HG03159 (cell line): ENCODE measurements at regions not wholly inside any gene's neighbourhood (a gene's known extent, or its start where the extent isn't known, plus 50 kb on each side); places are given as distances from the start of the nearest gene placed in this dataset.
A peak's percentile ranks its signal among the peaks of the same experiment; 100 is the strongest.

Source experiments
- ATAC-seq: cut with Tn5 transposase; IDR thresholded peaks from one replicate; pipeline ENCODE4 v1.9.1; 2021; ENCODE audit warnings: mild to moderate bottlenecking, moderate library complexity; ENCODE audit not compliant: unreplicated experiment

- ATAC-seq: no peak
These were observed 102.4 kb downstream of the EFNB2 start for GRCh38 chr13:106433066-106433465.

DNA sequence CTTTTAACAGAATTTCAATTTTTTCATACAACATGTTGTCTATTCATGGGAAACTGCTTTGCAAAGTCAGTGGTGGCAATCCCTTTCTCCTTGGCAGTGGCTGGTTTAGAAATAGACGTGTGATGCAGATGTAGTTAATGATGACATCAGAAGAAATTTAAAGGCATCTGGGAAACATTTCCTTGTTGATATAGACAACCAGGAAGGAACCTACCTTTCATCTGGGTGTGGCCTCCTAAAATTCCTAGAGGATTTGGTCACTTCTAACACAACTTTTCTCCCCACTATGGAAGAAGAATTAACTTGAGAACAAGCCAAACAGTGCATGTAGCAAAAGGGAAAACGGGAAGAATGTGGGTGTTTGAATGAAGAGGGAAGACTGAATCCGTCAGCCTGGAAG, 102.8 kb downstream of the EFNB2 start:
- ATAC-seq: no peak

DNA sequence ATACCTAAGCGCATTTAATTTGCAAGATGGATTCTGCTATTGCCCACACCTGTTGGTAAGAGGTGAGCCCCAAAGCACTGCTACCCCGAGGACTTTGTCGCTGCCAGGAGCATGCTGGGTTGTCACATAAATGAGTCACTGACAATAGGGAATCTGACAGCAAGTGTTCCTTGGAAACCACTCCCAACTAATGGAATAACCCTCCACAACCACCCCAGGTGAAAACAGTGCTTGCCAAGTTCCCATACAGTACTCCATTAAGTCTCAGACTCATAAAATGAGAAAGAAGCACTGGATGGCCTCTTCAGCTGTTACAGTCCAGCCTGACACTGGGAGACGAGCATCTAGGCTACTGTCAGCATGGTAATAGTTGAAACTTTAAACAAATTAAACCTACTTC, 108.6 kb downstream of the EFNB2 start:
- no peak for ATAC-seq

- no peak for ATAC-seq
These were observed 109.8 kb downstream of the EFNB2 start for GRCh38 chr13:106425661-106426060.

GRCh38 chr13:106424805-106425204, 110.7 kb downstream of the EFNB2 start:
- ATAC-seq: no peak

- peak; percentile 56 for ATAC-seq
These were observed 111.9 kb downstream of the EFNB2 start for GRCh38 chr13:106423530-106423929.

DNA sequence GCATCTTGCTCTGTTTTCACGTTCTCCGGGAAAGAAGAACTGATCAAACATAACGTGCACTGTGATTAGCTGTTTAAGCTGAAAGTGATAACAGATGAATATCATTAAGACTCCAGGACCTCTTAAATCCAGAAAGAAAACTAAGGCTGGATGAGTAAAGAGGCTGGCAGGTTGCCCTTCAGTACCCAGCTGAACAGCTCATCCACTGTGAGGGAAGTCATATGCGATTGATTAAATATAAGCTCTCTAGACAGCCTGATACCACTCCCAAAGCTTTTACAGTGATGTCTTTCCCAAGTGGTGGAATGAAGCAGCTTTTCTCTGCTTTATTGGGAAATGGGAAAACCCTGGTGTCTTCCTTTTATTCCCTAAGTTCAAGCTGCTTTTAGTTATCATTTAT, 116.9 kb downstream of the EFNB2 start:
- ATAC-seq: no peak

GRCh38 chr13:106417467-106418110, 117.9 kb downstream of the EFNB2 start:
- ATAC-seq: no peak

GRCh38 chr13:106416645-106417044, 118.8 kb downstream of the EFNB2 start:
- no peak for ATAC-seq

DNA sequence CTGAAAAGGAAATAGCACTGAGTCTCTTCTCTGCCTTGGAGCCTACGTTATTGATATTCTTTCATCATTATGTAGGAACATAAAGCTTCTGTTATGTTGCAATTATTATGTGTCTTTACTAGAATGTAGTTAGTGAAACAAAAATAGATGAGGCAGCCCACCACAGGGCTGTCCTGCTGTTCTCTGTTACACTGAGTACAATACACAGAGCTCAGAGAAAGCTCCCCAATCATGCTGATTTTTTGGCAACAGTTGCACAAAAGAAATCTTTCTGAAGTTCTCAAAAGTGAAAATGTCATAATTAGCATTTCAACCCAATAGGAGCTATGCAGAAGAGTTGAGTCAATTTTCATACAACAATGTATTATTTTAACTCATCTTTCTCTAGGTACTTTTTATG, 119.5 kb downstream of the EFNB2 start:
- no peak for ATAC-seq

DNA sequence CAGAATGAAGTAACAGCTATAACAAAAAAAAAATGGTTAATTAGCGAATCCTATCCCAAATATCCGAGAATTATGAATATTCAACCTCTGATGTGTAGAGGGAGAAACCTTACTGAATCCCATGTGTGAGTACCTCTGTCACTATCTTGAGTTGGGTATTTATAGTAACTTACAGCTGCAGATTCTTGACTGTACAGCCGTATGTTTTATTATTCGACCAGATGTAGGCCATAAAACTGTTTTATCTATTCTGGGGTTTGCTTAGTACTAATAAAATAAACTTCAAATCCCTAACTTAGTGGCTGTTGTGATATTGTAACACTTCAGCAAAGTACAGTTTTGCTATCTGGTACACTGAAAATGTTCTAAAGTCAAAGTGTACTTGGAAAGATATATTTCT, 120.0 kb downstream of the EFNB2 start:
- ATAC-seq: no peak

GRCh38 chr13:106407338-106407737, 128.1 kb downstream of the EFNB2 start:
- ATAC-seq: no peak

- ATAC-seq: no peak
These were observed 129.7 kb downstream of the EFNB2 start for GRCh38 chr13:106405731-106406130.

- no peak for ATAC-seq
These were observed 132.2 kb downstream of the EFNB2 start for GRCh38 chr13:106403280-106403679.

GRCh38 chr13:106402866-106403265, 132.6 kb downstream of the EFNB2 start:
- ATAC-seq: no peak

- no peak for ATAC-seq
These were observed 134.4 kb downstream of the EFNB2 start for GRCh38 chr13:106401081-106401480.

GRCh38 chr13:106400289-106400688, 135.2 kb downstream of the EFNB2 start:
- ATAC-seq: no peak

DNA sequence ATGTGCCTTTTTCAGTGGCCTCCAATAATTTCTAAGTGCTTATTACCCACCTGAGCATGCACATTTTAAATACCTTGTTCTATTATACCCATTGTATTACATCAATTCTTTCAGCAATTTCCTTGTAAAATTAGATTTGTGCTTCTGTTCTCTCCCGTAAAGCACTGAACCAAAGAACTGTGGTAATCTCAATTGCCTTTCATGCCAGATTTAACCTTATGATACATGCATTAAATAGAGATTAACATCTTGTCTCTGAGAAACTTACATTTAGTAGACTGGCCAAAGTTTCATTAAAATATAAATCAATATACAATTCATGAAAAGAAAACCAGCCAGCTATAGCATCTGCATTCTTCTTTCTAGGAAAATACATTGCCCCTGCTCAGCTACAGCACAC, 137.2 kb downstream of the EFNB2 start:
- no peak for ATAC-seq

GRCh38 chr13:106393776-106394175, 141.7 kb downstream of the EFNB2 start:
- ATAC-seq: no peak

- ATAC-seq: no peak
These were observed 143.8 kb downstream of the EFNB2 start for GRCh38 chr13:106391681-106392080.

DNA sequence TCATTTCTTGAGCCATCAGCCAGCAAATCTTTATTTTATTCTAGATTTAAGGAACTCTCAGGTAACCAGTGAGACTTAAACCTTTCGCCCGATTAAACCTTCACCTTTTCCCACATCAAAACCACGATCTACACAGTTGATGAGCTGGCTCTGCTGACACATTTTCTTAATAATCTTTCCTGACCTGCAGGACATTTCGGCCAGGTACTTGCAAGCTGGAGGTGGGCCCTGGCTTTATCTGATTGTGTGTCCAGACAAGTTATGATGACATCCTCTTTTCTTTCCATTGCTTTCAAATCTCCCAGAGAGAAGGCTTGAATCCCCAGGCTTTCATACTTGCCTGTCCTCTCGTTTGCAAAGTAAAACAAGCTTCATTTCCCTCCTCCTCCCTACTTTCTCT, 144.2 kb downstream of the EFNB2 start:
- no peak for ATAC-seq

GRCh38 chr13:106390367-106390766, 145.1 kb downstream of the EFNB2 start:
- ATAC-seq: no peak

GRCh38 chr13:106385654-106386053, 149.8 kb downstream of the EFNB2 start:
- no peak for ATAC-seq
